ENCODE measurements at regions not wholly inside any gene's neighbourhood (a gene's known extent, or its start where the extent isn't known, plus 50 kb on each side); places are given as distances from the start of the nearest gene placed in this dataset.
A peak's percentile ranks its signal among the peaks of the same experiment; 100 is the strongest.

GRCh38 chr1:34597877-34598514, 156.9 kb upstream of the GJB5 start:
- Histone ChIP-seq H3K79me2 (ENCODE audit: control insufficient read depth, insufficient read depth, low read length) (no peaks in the 10 kb centered on the region), H3K4me3 (ENCODE audit: control extremely low read depth in 1 of 5, extremely low read depth in 1 of 5, insufficient read depth in 1 of 5, low read depth in 2 of 5, low read length in 4 of 5) (no peak overlapping the region), H3K27ac (ENCODE audit: low read length in 2 of 2) (no peak overlapping the region), H3K9me3 (ENCODE audit: control extremely low read depth in 1 of 3, control insufficient read depth in 2 of 3, insufficient read depth in 1 of 3, low read length in 2 of 3) (no peaks in the 10 kb centered on the region), H3K27me3 (replicated peaks in 1 of 4; ENCODE audit: control extremely low read depth in 1 of 4, control insufficient read depth in 3 of 4, insufficient read depth in 4 of 4, low read length in 3 of 4) (no peaks in the 10 kb centered on the region), H3K9ac (ENCODE audit: low read length) (no peak overlapping the region), H3K36me3 (replicated peaks in 1 of 2; ENCODE audit: control extremely low read depth in 1 of 2, control insufficient read depth in 1 of 2, extremely low read depth in 1 of 2, insufficient read depth in 2 of 2, low read length in 1 of 2) (no peaks in the 10 kb centered on the region), H4K20me1 (ENCODE audit: control insufficient read depth, insufficient read depth, low read length, poor library complexity, severe bottlenecking) (no peaks in the 10 kb centered on the region), H3K4me1 (ENCODE audit: control insufficient read depth in 2 of 2, insufficient read depth in 2 of 2, low read length in 2 of 2) (no peaks in the 10 kb centered on the region), H3K4me2 (replicated peaks; ENCODE audit: low read depth, low read length, poor library complexity, severe bottlenecking) (no peak overlapping the region), H2AFZ (ENCODE audit: insufficient read depth, low read depth, low read length, poor library complexity, severe bottlenecking) (no peak overlapping the region)
- Mint-ChIP-seq H3K27me3 (peaks cover 14% of the 10 kb centered on the region), H3K27ac (no peak overlapping the region), H3K4me3 (no peak overlapping the region), H3K9me3 (ENCODE audit: insufficient read depth) (no peaks in the 10 kb centered on the region), H3K4me1 (no peaks in the 10 kb centered on the region)
- ChIA-PET POLR2A (no interaction called here), CTCF (interaction anchor here (0.7 to 3.3 kb wide), 2 partner anchors 138 to 965 kb away, joined by 3 to 12 read pairs; no protein-coding TSS in a partner anchor)
- ATAC-seq (ENCODE audit: low read depth): peak; percentile 14
- peak; percentile 62 for TF ChIP-seq CTCF (IDR thresholded peaks at IDR 0.05)
- TF ChIP-seq EZH2 (IDR thresholded peaks at IDR 0.05; ENCODE audit: borderline replicate concordance, insufficient read depth, low read depth, low read length, poor library complexity, severe bottlenecking): no peak
- 20% methylated on average over 2 of the region's 5 CpGs for WGBS (ENCODE audit: insufficient coverage)
- intact Hi-C loops (cut with micrococcal nuclease): loop anchor here (2.0 kb wide), 1 partner anchor 137 kb away; no protein-coding TSS in a partner anchor
- DNase-seq: peak; percentile 35

GRCh38 chr1:34602907-34603306, 151.9 kb upstream of the GJB5 start:
- no peaks in the 10 kb centered on the region for H3K36me3 ChIP-seq (replicated peaks in 1 of 2; ENCODE audit: control extremely low read depth in 1 of 2, control insufficient read depth in 1 of 2, extremely low read depth in 1 of 2, insufficient read depth in 2 of 2, low read length in 1 of 2)
- no peak overlapping the region for H3K27ac Mint-ChIP-seq
- no peaks in the 10 kb centered on the region for H3K4me1 ChIP-seq (ENCODE audit: control insufficient read depth in 2 of 2, insufficient read depth in 2 of 2, low read length in 2 of 2)
- WGBS (ENCODE audit: insufficient coverage): 61% methylated on average over 3 of the region's 6 CpGs
- CTCF ChIA-PET: no interaction called here
- H3K9me3 ChIP-seq (ENCODE audit: control extremely low read depth in 1 of 3, control insufficient read depth in 2 of 3, insufficient read depth in 1 of 3, low read length in 2 of 3): no peaks in the 10 kb centered on the region
- no peak overlapping the region for H3K9ac ChIP-seq (ENCODE audit: low read length)
- ATAC-seq (ENCODE audit: low read depth) (no peak), DNase-seq (no peak)
- H3K4me3 ChIP-seq (ENCODE audit: control extremely low read depth in 1 of 5, extremely low read depth in 1 of 5, insufficient read depth in 1 of 5, low read depth in 2 of 5, low read length in 4 of 5): no peak overlapping the region
- H3K9me3 Mint-ChIP-seq (ENCODE audit: insufficient read depth): no peaks in the 10 kb centered on the region
- POLR2A ChIA-PET: no interaction called here
- no peaks in the 10 kb centered on the region for H4K20me1 ChIP-seq (ENCODE audit: control insufficient read depth, insufficient read depth, low read length, poor library complexity, severe bottlenecking)
- no peak overlapping the region for H3K4me3 Mint-ChIP-seq
- peaks cover 30% of the 10 kb centered on the region for H3K27me3 Mint-ChIP-seq
- TF ChIP-seq CTCF (IDR thresholded peaks at IDR 0.05) (no peak), EZH2 (IDR thresholded peaks at IDR 0.05; ENCODE audit: borderline replicate concordance, insufficient read depth, low read depth, low read length, poor library complexity, severe bottlenecking) (no peak)
- H3K27ac ChIP-seq (ENCODE audit: low read length in 2 of 2): no peak overlapping the region
- H3K79me2 ChIP-seq (ENCODE audit: control insufficient read depth, insufficient read depth, low read length): no peaks in the 10 kb centered on the region
- no peaks in the 10 kb centered on the region for H3K4me1 Mint-ChIP-seq
- H2AFZ ChIP-seq (ENCODE audit: insufficient read depth, low read depth, low read length, poor library complexity, severe bottlenecking): no peak overlapping the region
- H3K27me3 ChIP-seq (replicated peaks in 1 of 4; ENCODE audit: control extremely low read depth in 1 of 4, control insufficient read depth in 3 of 4, insufficient read depth in 4 of 4, low read length in 3 of 4): no peaks in the 10 kb centered on the region
- no peak overlapping the region for H3K4me2 ChIP-seq (replicated peaks; ENCODE audit: low read depth, low read length, poor library complexity, severe bottlenecking)
- intact Hi-C loops (cut with micrococcal nuclease): no loop called here

All from B cell (primary cell).